ENCODE measurements at regions not wholly inside any gene's neighbourhood (a gene's known extent, or its start where the extent isn't known, plus 50 kb on each side); places are given as distances from the start of the nearest gene placed in this dataset.

- no peak overlapping the region for H3K4me2 ChIP-seq (ENCODE audit: low read length, poor library complexity, severe bottlenecking)
- DNase-seq = no peak
- no peak overlapping the region for H2BK15ac ChIP-seq (ENCODE audit: low read depth, poor library complexity, severe bottlenecking)
- no peaks in the 10 kb centered on the region for H3K27me3 ChIP-seq (ENCODE audit: control insufficient read depth in 1 of 2, insufficient read depth in 1 of 2, low read length in 2 of 2)
- no peak overlapping the region for H3K23ac ChIP-seq (ENCODE audit: low read length in 2 of 2)
- H3K79me1 ChIP-seq (replicated peaks; ENCODE audit: low read length, poor library complexity, severe bottlenecking) = no peaks in the 10 kb centered on the region
- no peak overlapping the region for H2BK120ac ChIP-seq (ENCODE audit: low read depth, low read length)
- H3K36me3 ChIP-seq (ENCODE audit: control insufficient read depth in 1 of 2, insufficient read depth in 2 of 2, low read depth in 1 of 2, low read length in 2 of 2) = no peaks in the 10 kb centered on the region
- no peak overlapping the region for H4K91ac ChIP-seq (ENCODE audit: low read length)
- H3K18ac ChIP-seq (ENCODE audit: low read depth in 1 of 2, low read length in 2 of 2) = no peak overlapping the region
- no CpG with 5 or more reads among the region's 1 CpG for WGBS
- no peak overlapping the region for H3K4ac ChIP-seq (ENCODE audit: low read depth in 1 of 2, low read length in 2 of 2)
- H3K9ac ChIP-seq (ENCODE audit: low read length) = no peak overlapping the region
- no peak overlapping the region for H2BK12ac ChIP-seq (ENCODE audit: low read length in 2 of 2)
- H2BK5ac ChIP-seq (ENCODE audit: low read depth, low read length, poor library complexity, severe bottlenecking) = no peak overlapping the region
- H3K9me3 ChIP-seq (ENCODE audit: control insufficient read depth, low read length) = no peaks in the 10 kb centered on the region
- H3K14ac ChIP-seq (ENCODE audit: low read length in 2 of 2) = no peak overlapping the region
- H3K4me1 ChIP-seq (ENCODE audit: control insufficient read depth, insufficient read depth, low read depth, low read length) = no peaks in the 10 kb centered on the region
- H4K8ac ChIP-seq (ENCODE audit: low read length) = no peak overlapping the region
- no peak overlapping the region for H2AFZ ChIP-seq (ENCODE audit: low read depth, low read length)
- no peak overlapping the region for H3K4me3 ChIP-seq (ENCODE audit: insufficient read depth in 1 of 2, low read depth in 1 of 2, low read length in 2 of 2)
- H2AK5ac ChIP-seq (ENCODE audit: low read length, severe bottlenecking) = no peak overlapping the region
- no peak overlapping the region for H3K27ac ChIP-seq (ENCODE audit: low read length, poor library complexity, severe bottlenecking)
Measured at GRCh38 chr12:60144395-60144794, 548.6 kb downstream of the SLC16A7 start.

GRCh38 chr12:60148109-60148508 is 552.3 kb downstream of the SLC16A7 start:
- Histone ChIP-seq H2AFZ (ENCODE audit: low read depth, low read length) (peak overlapping the region; percentile 81), H3K9ac (ENCODE audit: low read length) (peak overlapping the region; percentile 81), H3K27ac (ENCODE audit: low read length, poor library complexity, severe bottlenecking) (peak overlapping the region; percentile 93), H3K9me3 (ENCODE audit: control insufficient read depth, low read length) (no peaks in the 10 kb centered on the region), H2BK12ac (ENCODE audit: low read length in 2 of 2) (no peak overlapping the region), H3K4me1 (ENCODE audit: control insufficient read depth, insufficient read depth, low read depth, low read length) (no peaks in the 10 kb centered on the region), H2BK15ac (ENCODE audit: low read depth, poor library complexity, severe bottlenecking) (no peak overlapping the region), H2BK5ac (ENCODE audit: low read depth, low read length, poor library complexity, severe bottlenecking) (no peak overlapping the region), H3K4me2 (ENCODE audit: low read length, poor library complexity, severe bottlenecking) (no peak overlapping the region), H4K91ac (ENCODE audit: low read length) (no peak overlapping the region), H3K18ac (ENCODE audit: low read depth in 1 of 2, low read length in 2 of 2) (peak overlapping the region in 1 of 2 experiments; percentile 33), H3K14ac (ENCODE audit: low read length in 2 of 2) (no peak overlapping the region), H4K8ac (ENCODE audit: low read length) (no peak overlapping the region), H3K23ac (ENCODE audit: low read length in 2 of 2) (no peak overlapping the region), H3K4me3 (ENCODE audit: insufficient read depth in 1 of 2, low read depth in 1 of 2, low read length in 2 of 2) (peak overlapping the region in 1 of 2 experiments; percentile 0), H2BK120ac (ENCODE audit: low read depth, low read length) (no peak overlapping the region), H3K79me1 (replicated peaks; ENCODE audit: low read length, poor library complexity, severe bottlenecking) (no peaks in the 10 kb centered on the region), H2AK5ac (ENCODE audit: low read length, severe bottlenecking) (no peak overlapping the region), H3K36me3 (ENCODE audit: control insufficient read depth in 1 of 2, insufficient read depth in 2 of 2, low read depth in 1 of 2, low read length in 2 of 2) (no peaks in the 10 kb centered on the region), H3K4ac (ENCODE audit: low read depth in 1 of 2, low read length in 2 of 2) (no peak overlapping the region), H3K27me3 (ENCODE audit: control insufficient read depth in 1 of 2, insufficient read depth in 1 of 2, low read length in 2 of 2) (no peaks in the 10 kb centered on the region)
- WGBS = 64% methylated on average over 2 of the region's 2 CpGs
- peak; percentile 53 for DNase-seq

GRCh38 chr12:60148831-60149230 is 553.0 kb downstream of the SLC16A7 start:
- peak overlapping the region; percentile 81 for H3K9ac ChIP-seq (ENCODE audit: low read length)

GRCh38 chr12:60152756-60153155 is 556.9 kb downstream of the SLC16A7 start:
- H2BK5ac ChIP-seq (ENCODE audit: low read depth, low read length, poor library complexity, severe bottlenecking) = no peak overlapping the region
- no peaks in the 10 kb centered on the region for H3K79me1 ChIP-seq (replicated peaks; ENCODE audit: low read length, poor library complexity, severe bottlenecking)
- no peak for DNase-seq
- no peak overlapping the region for H4K8ac ChIP-seq (ENCODE audit: low read length)
- no peak overlapping the region for H3K4ac ChIP-seq (ENCODE audit: low read depth in 1 of 2, low read length in 2 of 2)
- H2AFZ ChIP-seq (ENCODE audit: low read depth, low read length) = no peak overlapping the region
- no peak overlapping the region for H4K91ac ChIP-seq (ENCODE audit: low read length)
- no peak overlapping the region for H3K4me2 ChIP-seq (ENCODE audit: low read length, poor library complexity, severe bottlenecking)
- no peaks in the 10 kb centered on the region for H3K9me3 ChIP-seq (ENCODE audit: control insufficient read depth, low read length)
- H2BK120ac ChIP-seq (ENCODE audit: low read depth, low read length) = no peak overlapping the region
- no peak overlapping the region for H2BK12ac ChIP-seq (ENCODE audit: low read length in 2 of 2)
- H3K9ac ChIP-seq (ENCODE audit: low read length) = no peak overlapping the region
- H2BK15ac ChIP-seq (ENCODE audit: low read depth, poor library complexity, severe bottlenecking) = no peak overlapping the region
- no peak overlapping the region for H3K14ac ChIP-seq (ENCODE audit: low read length in 2 of 2)
- H3K36me3 ChIP-seq (ENCODE audit: control insufficient read depth in 1 of 2, insufficient read depth in 2 of 2, low read depth in 1 of 2, low read length in 2 of 2) = no peaks in the 10 kb centered on the region
- no peak overlapping the region for H3K4me3 ChIP-seq (ENCODE audit: insufficient read depth in 1 of 2, low read depth in 1 of 2, low read length in 2 of 2)
- H3K18ac ChIP-seq (ENCODE audit: low read depth in 1 of 2, low read length in 2 of 2) = no peak overlapping the region
- H3K27ac ChIP-seq (ENCODE audit: low read length, poor library complexity, severe bottlenecking) = no peak overlapping the region
- 100% methylated on average over 1 of the region's 1 CpG for WGBS
- H3K27me3 ChIP-seq (ENCODE audit: control insufficient read depth in 1 of 2, insufficient read depth in 1 of 2, low read length in 2 of 2) = no peaks in the 10 kb centered on the region
- no peak overlapping the region for H2AK5ac ChIP-seq (ENCODE audit: low read length, severe bottlenecking)
- H3K23ac ChIP-seq (ENCODE audit: low read length in 2 of 2) = no peak overlapping the region
- no peaks in the 10 kb centered on the region for H3K4me1 ChIP-seq (ENCODE audit: control insufficient read depth, insufficient read depth, low read depth, low read length)

More at GRCh38 chr12:60148831-60149230, 553.0 kb downstream of the SLC16A7 start:
- Histone ChIP-seq H2BK120ac (ENCODE audit: low read depth, low read length) (no peak overlapping the region), H4K8ac (ENCODE audit: low read length) (no peak overlapping the region), H3K27me3 (ENCODE audit: control insufficient read depth in 1 of 2, insufficient read depth in 1 of 2, low read length in 2 of 2) (no peaks in the 10 kb centered on the region), H2AFZ (ENCODE audit: low read depth, low read length) (no peak overlapping the region), H3K4me1 (ENCODE audit: control insufficient read depth, insufficient read depth, low read depth, low read length) (no peaks in the 10 kb centered on the region), H3K23ac (ENCODE audit: low read length in 2 of 2) (no peak overlapping the region), H3K27ac (ENCODE audit: low read length, poor library complexity, severe bottlenecking) (peak overlapping the region; percentile 93), H3K4ac (ENCODE audit: low read depth in 1 of 2, low read length in 2 of 2) (no peak overlapping the region), H2BK12ac (ENCODE audit: low read length in 2 of 2) (no peak overlapping the region), H4K91ac (ENCODE audit: low read length) (no peak overlapping the region), H3K4me2 (ENCODE audit: low read length, poor library complexity, severe bottlenecking) (no peak overlapping the region), H3K9me3 (ENCODE audit: control insufficient read depth, low read length) (no peaks in the 10 kb centered on the region), H3K36me3 (ENCODE audit: control insufficient read depth in 1 of 2, insufficient read depth in 2 of 2, low read depth in 1 of 2, low read length in 2 of 2) (no peaks in the 10 kb centered on the region), H3K18ac (ENCODE audit: low read depth in 1 of 2, low read length in 2 of 2) (no peak overlapping the region), H2BK5ac (ENCODE audit: low read depth, low read length, poor library complexity, severe bottlenecking) (no peak overlapping the region), H2BK15ac (ENCODE audit: low read depth, poor library complexity, severe bottlenecking) (no peak overlapping the region), H3K4me3 (ENCODE audit: insufficient read depth in 1 of 2, low read depth in 1 of 2, low read length in 2 of 2) (peak overlapping the region in 1 of 2 experiments; percentile 0), H2AK5ac (ENCODE audit: low read length, severe bottlenecking) (no peak overlapping the region), H3K79me1 (replicated peaks; ENCODE audit: low read length, poor library complexity, severe bottlenecking) (no peaks in the 10 kb centered on the region), H3K14ac (ENCODE audit: low read length in 2 of 2) (no peak overlapping the region)
- DNase-seq = peak; percentile 58

Data from mesenchymal stem cell (in vitro differentiated cells and primary cell).